ENCODE measurements at regions not wholly inside any gene's neighbourhood (a gene's known extent, or its start where the extent isn't known, plus 50 kb on each side); places are given as distances from the start of the nearest gene placed in this dataset.

DNA sequence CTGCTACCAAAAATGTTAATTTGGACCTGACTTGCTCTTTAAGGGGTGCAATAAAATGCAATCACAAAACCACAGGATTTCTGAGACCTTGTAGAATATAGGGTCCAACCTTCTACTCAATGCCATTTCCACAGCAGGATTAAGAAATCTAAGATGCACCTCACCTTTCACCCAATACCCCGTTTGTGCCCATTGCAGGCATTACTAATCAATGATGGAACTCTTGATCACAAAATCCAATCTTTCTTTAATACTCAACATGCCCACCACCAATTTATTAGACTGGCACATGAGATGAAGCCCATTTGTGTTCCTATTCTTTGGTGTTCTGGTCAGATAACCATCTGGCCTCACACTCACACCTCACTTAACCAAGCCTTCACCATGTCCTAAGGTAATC, 117.2 kb upstream of the IGSF21 start:
- no peak for DNase-seq
- Histone ChIP-seq H3K9me2 (no peaks in the 10 kb centered on the region), H3K4me2 (no peak overlapping the region), H3K27ac (ENCODE audit: low read depth in 2 of 2, low read length in 1 of 2) (no peak overlapping the region), H2AFZ (ENCODE audit: low read depth) (no peak overlapping the region), H3K27me3 (ENCODE audit: insufficient read depth) (no peaks in the 10 kb centered on the region), H3K79me2 (ENCODE audit: insufficient read depth) (no peaks in the 10 kb centered on the region), H3K9me3 (no peaks in the 10 kb centered on the region), H3K36me3 (replicated peaks in 1 of 2; ENCODE audit: control insufficient read depth in 1 of 2, insufficient read depth in 2 of 2, low read length in 1 of 2) (no peaks in the 10 kb centered on the region), H4K20me1 (ENCODE audit: insufficient read depth) (no peaks in the 10 kb centered on the region), H3K9ac (no peak overlapping the region), H3F3A (replicated peaks; ENCODE audit: insufficient read depth) (no peaks in the 10 kb centered on the region), H3K4me3 (ENCODE audit: low read depth in 2 of 2, low read length in 1 of 2) (no peak overlapping the region), H3K4me1 (ENCODE audit: control insufficient read depth in 1 of 2, insufficient read depth in 2 of 2, low read depth in 1 of 2, low read length in 1 of 2) (no peaks in the 10 kb centered on the region)
- 11% methylated on average over 1 of the region's 1 CpG for WGBS (ENCODE audit: low lambda C conversion rate)
- TF ChIP-seq FOXM1 (IDR thresholded peaks at IDR 0.05; ENCODE audit: low read depth): no peak
- TF ChIP-seq, protein P1, sequence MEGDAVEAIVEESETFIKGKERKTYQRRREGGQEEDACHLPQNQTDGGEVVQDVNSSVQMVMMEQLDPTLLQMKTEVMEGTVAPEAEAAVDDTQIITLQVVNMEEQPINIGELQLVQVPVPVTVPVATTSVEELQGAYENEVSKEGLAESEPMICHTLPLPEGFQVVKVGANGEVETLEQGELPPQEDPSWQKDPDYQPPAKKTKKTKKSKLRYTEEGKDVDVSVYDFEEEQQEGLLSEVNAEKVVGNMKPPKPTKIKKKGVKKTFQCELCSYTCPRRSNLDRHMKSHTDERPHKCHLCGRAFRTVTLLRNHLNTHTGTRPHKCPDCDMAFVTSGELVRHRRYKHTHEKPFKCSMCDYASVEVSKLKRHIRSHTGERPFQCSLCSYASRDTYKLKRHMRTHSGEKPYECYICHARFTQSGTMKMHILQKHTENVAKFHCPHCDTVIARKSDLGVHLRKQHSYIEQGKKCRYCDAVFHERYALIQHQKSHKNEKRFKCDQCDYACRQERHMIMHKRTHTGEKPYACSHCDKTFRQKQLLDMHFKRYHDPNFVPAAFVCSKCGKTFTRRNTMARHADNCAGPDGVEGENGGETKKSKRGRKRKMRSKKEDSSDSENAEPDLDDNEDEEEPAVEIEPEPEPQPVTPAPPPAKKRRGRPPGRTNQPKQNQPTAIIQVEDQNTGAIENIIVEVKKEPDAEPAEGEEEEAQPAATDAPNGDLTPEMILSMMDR (IDR thresholded peaks at IDR 0.05): no peak
- TF ChIP-seq TCF12 (IDR thresholded peaks at IDR 0.05): no peak
- TF ChIP-seq FOXJ3 (CRISPR knock-in tag; IDR thresholded peaks at IDR 0.05): no peak
- ChIA-PET POLR2A (no interaction called here), CTCF (interaction anchor here (1.6 to 1.9 kb wide), 2 partner anchors 9 to 110 kb away, joined by 6 to 7 read pairs; no protein-coding TSS in a partner anchor)

DNA sequence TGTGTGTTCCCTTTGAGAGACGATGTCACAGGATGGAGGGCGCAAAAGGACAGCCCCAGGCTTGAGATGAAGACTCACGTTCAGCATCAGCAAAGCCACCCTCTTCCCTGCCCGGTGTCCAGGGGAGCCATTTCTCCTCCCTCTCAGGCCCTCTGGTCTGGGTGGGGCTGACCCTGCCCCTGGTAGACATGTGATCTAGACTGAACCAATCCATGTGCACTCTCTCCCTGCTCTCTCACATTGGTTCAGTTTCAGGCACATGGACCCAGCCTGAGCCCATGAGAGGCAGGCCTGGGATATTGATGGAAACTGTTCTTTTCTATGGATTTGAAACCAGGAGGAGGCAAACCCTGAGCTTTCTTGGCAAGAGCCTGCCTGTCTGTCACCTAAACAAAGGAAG, 115.6 kb upstream of the IGSF21 start:
- TF ChIP-seq RFX5 (IDR thresholded peaks at IDR 0.05; ENCODE audit: low read length) (no peak), FOXJ3 (CRISPR knock-in tag; IDR thresholded peaks at IDR 0.05) (no peak), RXRA (IDR thresholded peaks at IDR 0.05; ENCODE audit: borderline replicate concordance, low read depth) (no peak), EZH2phosphoT487 (IDR thresholded peaks at IDR 0.05; ENCODE audit: borderline replicate concordance, low read depth) (no peak), SIN3A (IDR thresholded peaks at IDR 0.05; ENCODE audit: borderline replicate concordance, low read depth, low read length) (no peak), RCOR1 (IDR thresholded peaks at IDR 0.05; ENCODE audit: low read length) (no peak), TEAD4 (IDR thresholded peaks at IDR 0.05; ENCODE audit: borderline replicate concordance, insufficient read depth) (no peak), RAD21 (IDR thresholded peaks at IDR 0.05; ENCODE audit: low read length) (no peak)
- TF ChIP-seq, protein P2, sequence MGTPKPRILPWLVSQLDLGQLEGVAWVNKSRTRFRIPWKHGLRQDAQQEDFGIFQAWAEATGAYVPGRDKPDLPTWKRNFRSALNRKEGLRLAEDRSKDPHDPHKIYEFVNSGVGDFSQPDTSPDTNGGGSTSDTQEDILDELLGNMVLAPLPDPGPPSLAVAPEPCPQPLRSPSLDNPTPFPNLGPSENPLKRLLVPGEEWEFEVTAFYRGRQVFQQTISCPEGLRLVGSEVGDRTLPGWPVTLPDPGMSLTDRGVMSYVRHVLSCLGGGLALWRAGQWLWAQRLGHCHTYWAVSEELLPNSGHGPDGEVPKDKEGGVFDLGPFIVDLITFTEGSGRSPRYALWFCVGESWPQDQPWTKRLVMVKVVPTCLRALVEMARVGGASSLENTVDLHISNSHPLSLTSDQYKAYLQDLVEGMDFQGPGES (IDR thresholded peaks at IDR 0.05; ENCODE audit: low read depth, low read length): no peak
- TF ChIP-seq, protein P1 (IDR thresholded peaks at IDR 0.05): no peak
- TF ChIP-seq, protein P3, sequence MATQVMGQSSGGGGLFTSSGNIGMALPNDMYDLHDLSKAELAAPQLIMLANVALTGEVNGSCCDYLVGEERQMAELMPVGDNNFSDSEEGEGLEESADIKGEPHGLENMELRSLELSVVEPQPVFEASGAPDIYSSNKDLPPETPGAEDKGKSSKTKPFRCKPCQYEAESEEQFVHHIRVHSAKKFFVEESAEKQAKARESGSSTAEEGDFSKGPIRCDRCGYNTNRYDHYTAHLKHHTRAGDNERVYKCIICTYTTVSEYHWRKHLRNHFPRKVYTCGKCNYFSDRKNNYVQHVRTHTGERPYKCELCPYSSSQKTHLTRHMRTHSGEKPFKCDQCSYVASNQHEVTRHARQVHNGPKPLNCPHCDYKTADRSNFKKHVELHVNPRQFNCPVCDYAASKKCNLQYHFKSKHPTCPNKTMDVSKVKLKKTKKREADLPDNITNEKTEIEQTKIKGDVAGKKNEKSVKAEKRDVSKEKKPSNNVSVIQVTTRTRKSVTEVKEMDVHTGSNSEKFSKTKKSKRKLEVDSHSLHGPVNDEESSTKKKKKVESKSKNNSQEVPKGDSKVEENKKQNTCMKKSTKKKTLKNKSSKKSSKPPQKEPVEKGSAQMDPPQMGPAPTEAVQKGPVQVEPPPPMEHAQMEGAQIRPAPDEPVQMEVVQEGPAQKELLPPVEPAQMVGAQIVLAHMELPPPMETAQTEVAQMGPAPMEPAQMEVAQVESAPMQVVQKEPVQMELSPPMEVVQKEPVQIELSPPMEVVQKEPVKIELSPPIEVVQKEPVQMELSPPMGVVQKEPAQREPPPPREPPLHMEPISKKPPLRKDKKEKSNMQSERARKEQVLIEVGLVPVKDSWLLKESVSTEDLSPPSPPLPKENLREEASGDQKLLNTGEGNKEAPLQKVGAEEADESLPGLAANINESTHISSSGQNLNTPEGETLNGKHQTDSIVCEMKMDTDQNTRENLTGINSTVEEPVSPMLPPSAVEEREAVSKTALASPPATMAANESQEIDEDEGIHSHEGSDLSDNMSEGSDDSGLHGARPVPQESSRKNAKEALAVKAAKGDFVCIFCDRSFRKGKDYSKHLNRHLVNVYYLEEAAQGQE (IDR thresholded peaks at IDR 0.05; ENCODE audit: low read depth, low read length): no peak
- TF ChIP-seq, protein P4, sequence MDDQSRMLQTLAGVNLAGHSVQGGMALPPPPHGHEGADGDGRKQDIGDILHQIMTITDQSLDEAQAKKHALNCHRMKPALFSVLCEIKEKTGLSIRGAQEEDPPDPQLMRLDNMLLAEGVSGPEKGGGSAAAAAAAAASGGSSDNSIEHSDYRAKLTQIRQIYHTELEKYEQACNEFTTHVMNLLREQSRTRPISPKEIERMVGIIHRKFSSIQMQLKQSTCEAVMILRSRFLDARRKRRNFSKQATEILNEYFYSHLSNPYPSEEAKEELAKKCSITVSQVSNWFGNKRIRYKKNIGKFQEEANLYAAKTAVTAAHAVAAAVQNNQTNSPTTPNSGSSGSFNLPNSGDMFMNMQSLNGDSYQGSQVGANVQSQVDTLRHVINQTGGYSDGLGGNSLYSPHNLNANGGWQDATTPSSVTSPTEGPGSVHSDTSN (IDR thresholded peaks at IDR 0.05): no peak
- H3K36me3 ChIP-seq (replicated peaks in 1 of 2; ENCODE audit: control insufficient read depth in 1 of 2, insufficient read depth in 2 of 2, low read length in 1 of 2): no peaks in the 10 kb centered on the region
- CTCF ChIA-PET: interaction anchor here (0.9 to 1.0 kb wide), 3 partner anchors 25 to 108 kb away, joined by 3 to 5 read pairs (median 4); no protein-coding TSS in a partner anchor
- H3K9me2 ChIP-seq: no peaks in the 10 kb centered on the region
- no peaks in the 10 kb centered on the region for H3K4me1 ChIP-seq (ENCODE audit: control insufficient read depth in 1 of 2, insufficient read depth in 2 of 2, low read depth in 1 of 2, low read length in 1 of 2)
- H3K9me3 ChIP-seq: no peaks in the 10 kb centered on the region
- H3K4me2 ChIP-seq: no peak overlapping the region
- no peak overlapping the region for H2AFZ ChIP-seq (ENCODE audit: low read depth)
- H3F3A ChIP-seq (replicated peaks; ENCODE audit: insufficient read depth): no peaks in the 10 kb centered on the region
- H4K20me1 ChIP-seq (ENCODE audit: insufficient read depth): no peaks in the 10 kb centered on the region
- no peak overlapping the region for H3K9ac ChIP-seq
- no peaks in the 10 kb centered on the region for H3K27me3 ChIP-seq (ENCODE audit: insufficient read depth)
- DNase-seq: no peak
- H3K27ac ChIP-seq (ENCODE audit: low read depth in 2 of 2, low read length in 1 of 2): no peak overlapping the region
- no peaks in the 10 kb centered on the region for H3K79me2 ChIP-seq (ENCODE audit: insufficient read depth)
- POLR2A ChIA-PET: no interaction called here
- no peak overlapping the region for H3K4me3 ChIP-seq (ENCODE audit: low read depth in 2 of 2, low read length in 1 of 2)
- 10% methylated on average over 2 of the region's 4 CpGs for WGBS (ENCODE audit: low lambda C conversion rate)
